GM11168 (cell line): ENCODE measurements at regions not wholly inside any gene's neighbourhood (a gene's known extent, or its start where the extent isn't known, plus 50 kb on each side); places are given as distances from the start of the nearest gene placed in this dataset.
"Not testable (repeated sequence)": the region's sequence is repeated elsewhere in the genome, so short reads cannot be mapped to it uniquely, and the experiment has no call there.

Experiments used
- in situ Hi-C: fragments of 300-500 bp; cut with MboI; formaldehyde crosslinking; loops from one replicate; pipeline ENCODE4 v1.12.0; 2022; ENCODE audit warnings: low sequenced_read_pairs; ENCODE audit not compliant: unreplicated experiment

DNA sequence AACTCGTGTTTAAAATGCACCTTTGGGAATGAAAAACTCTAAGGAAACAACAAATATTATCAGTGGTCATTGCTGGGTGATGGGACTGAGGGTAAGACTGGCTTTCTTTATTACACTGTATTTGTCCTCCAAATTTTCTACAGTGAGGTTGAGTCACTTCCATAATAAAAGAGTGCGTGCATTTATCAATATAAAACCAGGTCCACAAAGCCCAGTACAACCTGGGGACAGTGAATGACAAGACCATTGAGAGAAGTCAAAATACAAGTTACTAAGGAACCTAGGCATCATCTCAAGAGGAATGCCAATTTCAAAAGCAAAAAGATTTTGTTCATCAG, 76.4 kb downstream of the MAGED4 start:
- in situ Hi-C loops: loop anchor here (25.0 kb wide), 1 partner anchor 624 kb away; no protein-coding TSS in a partner anchor

DNA sequence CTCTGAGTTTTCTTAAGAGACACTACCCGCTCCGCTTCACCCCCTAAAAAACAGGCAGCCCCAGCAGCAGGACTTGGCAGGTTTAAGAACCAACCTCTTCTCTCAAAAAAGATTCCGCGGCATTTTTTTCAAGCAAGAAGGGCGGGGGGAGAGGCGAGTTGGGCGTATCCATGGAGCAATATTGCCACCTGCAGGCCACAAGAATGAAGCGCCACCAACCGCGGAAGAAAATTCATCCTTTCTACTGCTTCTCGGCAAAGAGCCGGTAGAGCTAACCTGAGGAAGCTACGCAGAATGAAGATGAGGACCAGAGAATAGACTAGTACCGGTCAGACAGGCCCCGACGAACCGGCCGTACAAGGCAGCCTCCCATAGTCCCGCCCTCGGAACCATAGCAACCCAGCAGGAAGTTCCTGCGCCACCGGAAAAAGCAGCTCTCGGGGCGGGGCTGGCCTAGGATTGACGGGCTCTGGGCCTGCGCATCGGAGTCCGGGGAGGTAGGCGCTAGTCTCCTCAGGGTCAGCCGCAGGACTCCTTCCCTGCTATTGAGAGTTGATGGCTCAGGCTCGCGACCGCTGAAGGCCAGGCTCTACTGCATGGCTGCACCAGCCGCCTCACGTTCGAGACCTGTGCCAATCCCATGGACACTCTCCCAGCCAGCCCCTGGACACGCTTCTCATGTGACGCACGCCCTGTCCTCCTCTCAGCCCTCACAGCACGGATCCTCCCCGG, 76.9 kb downstream of the MAGED4 start:
- in situ Hi-C loops: loop anchor here (25.0 kb wide), 1 partner anchor 624 kb away; no protein-coding TSS in a partner anchor

DNA sequence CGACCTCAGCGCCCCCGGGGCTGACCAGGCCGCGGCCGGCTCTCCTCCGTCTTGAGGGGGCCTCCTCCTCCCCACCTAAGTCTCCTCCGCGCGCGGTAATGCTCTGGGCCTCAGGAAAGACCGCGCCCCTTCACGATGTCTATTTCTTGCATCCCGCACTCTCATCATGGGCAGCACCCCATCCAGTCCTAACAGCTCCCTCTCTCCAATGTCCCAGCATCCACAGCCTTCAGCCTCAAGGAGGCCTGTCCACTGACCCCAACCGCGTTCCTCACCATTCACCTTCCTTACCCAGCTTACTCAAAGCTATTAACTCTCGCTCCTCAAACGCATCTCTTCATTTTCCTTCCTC, 77.5 kb downstream of the MAGED4 start:
- in situ Hi-C loops: loop anchor here (25.0 kb wide), 1 partner anchor 625 kb away; no protein-coding TSS in a partner anchor

DNA sequence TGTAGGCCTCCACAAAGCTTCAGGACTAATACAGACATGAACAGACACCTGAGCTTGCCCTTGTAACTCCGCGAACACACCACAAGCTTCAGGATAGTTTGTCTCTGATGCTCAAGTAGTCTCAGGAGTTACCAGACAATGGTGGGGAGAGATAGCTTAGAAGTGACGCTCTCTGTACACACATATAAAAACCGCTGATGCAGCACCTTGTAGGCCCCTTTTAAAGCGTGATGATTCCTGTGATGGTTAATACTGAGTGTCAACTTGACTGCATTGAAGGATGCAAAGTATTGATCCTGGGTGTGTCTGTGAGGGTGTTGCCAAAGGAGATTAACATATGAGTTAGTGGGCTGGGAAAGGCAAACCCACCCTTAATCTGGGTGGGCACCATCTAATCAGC, 78.7 kb downstream of the MAGED4 start:
- in situ Hi-C loops: loop anchor here (25.0 kb wide), 1 partner anchor 626 kb away; no protein-coding TSS in a partner anchor

DNA sequence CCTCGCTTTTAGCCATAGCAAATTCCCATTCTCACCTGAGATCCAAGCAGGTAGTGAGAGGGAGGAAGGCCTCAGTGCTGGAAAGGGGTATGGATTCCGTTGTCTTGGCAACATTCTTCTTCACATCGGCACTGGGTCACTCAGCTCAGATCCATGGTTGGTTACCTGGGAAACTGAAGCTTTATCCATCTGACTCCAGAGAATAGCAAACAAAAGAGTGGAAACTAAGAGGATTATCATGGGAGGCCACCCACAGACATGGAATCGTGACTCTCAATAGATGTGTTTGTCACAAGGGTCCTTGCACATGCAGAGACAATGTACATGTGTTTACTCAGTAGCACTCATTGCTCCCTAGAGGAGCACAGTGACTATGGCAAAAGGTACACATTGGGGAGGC, 81.0 kb downstream of the MAGED4 start:
- in situ Hi-C loops: loop anchor here (25.0 kb wide), 1 partner anchor 628 kb away; no protein-coding TSS in a partner anchor

DNA sequence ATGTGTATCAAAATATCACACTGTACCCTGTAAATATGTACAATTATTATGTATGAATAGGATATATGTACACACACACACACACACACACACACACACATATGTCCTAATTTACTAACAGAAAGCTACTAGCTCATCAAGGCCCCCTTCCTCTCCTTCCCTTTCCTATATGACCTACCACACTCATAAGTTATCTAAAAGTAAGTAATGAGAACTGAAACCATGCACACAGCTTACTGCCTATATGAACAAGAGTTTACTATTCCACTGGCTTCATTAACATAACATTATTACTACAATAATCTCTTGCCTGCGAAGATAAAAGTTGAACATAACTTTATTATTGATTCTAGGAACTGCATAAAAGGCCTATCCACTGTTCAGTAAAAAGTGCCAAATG, 83.8 kb downstream of the MAGED4 start:
- in situ Hi-C loops: loop anchor here (25.0 kb wide), 1 partner anchor 631 kb away; no protein-coding TSS in a partner anchor

DNA sequence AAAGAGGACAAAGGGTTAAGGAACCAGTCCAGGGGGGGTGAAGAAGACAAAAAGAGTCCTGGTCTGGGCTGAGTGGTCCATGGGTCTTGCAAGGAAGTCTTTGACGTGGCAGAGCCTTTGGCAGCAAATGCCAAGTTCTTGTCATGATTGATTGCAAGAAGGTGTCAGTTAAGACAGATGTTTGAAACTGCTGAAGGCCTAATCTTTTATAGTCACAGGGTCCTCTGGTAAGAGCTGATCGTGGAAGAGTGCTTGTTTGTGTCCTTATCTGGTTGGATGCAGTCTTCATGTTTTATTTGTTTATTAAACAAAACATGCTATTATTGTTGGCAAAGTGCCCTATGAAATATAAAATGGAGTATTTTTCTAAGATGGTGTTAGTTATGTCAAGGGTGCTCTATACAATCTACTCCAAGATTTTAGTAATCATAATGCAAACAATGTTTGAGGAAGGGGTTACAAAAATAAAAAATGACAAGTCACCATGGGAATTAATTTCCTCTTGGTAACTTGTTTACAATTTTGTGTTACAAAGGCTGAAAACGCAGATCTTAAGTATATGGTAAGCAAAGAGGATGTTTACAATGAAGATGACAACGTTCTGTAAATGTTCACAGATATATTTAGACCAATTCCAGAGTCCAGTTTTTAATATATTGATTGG, 85.9 kb downstream of the MAGED4 start:
- in situ Hi-C loops: loop anchor here (25.0 kb wide), 1 partner anchor 633 kb away; no protein-coding TSS in a partner anchor

DNA sequence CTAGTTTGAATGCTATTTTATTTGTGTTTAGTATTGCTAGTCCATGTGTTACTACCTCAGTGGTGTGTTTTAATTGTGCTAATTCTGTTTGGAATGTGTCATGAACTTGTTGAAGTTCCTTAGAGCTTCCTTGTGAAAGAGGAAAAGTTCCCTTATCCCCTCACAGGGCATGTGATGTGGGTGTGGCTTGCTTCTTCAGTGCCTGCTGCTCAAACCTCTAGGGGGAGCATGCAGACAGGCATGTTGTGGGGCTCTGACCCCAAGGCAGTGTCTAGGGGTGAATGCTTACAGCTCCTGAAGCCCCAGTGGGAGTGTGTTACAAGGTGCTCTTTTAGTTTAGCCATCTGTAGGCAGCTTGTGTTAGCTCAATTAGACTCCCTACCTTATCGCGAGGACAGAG, 86.5 kb downstream of the MAGED4 start:
- in situ Hi-C loops: loop anchor here (25.0 kb wide), 1 partner anchor 634 kb away; no protein-coding TSS in a partner anchor

DNA sequence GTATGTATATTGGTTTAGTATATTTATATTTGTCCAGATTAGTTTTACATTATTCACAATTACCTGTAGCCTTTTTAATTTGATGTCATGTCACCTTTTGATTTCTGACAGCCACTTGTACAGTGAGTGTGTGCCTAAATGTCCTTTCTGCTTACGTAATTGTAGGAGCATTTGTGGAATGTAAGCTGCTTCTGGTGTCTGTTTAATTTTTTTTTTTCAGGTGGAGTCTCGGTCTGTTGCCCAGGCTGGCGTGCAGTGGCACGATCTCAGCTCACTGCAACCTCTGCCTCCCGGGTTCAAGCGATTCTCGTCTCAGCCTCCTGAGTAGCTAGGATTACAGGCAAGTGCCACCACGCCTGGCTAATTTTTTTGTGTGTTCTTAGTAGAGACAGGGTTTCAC, 91.2 kb upstream of the XAGE2 start:
- in situ Hi-C loops: no loop called here

DNA sequence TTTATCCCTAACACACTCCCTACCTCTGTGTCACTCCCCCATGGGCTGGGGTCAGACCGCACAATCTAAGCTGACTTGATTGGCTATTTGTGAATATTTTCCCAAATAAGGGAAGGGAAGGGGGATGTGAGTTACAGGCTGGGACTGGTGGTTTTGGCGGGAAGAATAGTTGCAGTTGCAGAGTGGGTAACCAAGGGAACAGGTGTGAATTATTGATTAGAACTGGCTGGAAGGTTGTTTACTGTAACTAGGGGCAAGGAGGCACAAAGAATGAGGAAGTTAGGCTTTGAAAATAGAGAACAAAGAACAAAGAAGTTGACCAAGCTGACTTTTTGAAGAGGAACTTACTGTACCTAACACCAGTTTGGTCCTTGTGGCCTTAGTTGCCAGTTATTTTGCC, 88.0 kb upstream of the XAGE2 start:
- in situ Hi-C loops: no loop called here

DNA sequence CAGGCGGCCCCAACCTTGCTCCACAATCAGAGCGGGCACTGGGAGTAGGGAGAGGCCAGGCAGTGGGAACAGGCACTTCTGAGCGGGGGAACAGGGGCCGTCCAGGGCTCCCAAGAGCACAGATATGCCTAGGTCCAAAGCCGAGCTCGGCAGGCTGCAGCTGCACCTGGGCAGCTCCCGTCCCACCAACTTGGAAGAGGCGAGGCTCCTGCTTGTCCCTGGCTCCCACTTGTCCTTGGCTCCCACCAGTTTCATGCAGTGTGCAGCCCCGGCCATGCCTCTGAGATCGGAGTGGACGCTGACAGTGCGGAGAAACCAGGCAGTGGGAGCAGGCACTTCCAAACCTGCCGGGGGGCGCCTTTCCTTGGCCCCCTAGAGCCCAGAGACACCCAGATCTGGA, 84.0 kb upstream of the XAGE2 start:
- in situ Hi-C loops: no loop called here

DNA sequence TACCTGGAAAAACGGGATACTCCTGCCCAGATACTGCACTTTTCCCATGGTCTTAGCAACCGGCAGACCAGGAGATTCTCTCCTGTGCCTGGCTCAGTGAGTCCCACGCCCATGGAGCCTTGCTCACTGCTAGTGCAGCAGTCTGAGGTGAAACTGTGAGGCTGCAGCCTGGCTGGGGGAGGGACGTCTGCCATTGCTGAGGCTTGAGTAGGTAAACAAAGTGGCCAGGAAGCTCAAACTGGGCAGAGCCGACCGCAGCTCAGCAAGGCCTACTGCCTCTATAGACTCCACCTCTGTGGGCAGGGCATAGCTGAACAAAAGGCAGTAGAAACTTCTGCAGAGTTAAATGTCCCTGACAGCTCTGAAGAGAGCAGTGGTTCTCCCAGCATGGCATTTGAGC, 69.9 kb upstream of the XAGE2 start:
- in situ Hi-C loops: not testable (repeated sequence)

DNA sequence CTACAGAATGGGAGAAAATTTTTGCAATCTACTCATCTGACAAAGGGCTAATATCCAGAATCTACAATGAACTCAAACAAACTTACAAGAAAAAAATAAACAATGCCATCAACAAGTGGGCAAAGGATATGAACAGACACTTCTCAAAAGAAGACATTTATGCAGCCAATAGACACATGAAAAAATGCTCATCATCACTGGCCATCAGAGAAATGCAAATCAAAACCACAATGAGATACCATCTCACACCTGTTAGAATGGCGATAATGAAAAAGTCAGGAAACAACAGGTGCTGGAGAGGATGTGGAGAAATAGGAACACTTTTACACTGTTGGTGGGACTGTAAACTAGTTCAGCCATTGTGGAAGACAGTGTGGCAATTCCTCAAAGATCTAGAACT, 60.3 kb upstream of the XAGE2 start:
- in situ Hi-C loops: not testable (repeated sequence)
